ENCODE measurements at regions not wholly inside any gene's neighbourhood (a gene's known extent, or its start where the extent isn't known, plus 50 kb on each side); places are given as distances from the start of the nearest gene placed in this dataset.
A peak's percentile ranks its signal among the peaks of the same experiment; 100 is the strongest.

DNA sequence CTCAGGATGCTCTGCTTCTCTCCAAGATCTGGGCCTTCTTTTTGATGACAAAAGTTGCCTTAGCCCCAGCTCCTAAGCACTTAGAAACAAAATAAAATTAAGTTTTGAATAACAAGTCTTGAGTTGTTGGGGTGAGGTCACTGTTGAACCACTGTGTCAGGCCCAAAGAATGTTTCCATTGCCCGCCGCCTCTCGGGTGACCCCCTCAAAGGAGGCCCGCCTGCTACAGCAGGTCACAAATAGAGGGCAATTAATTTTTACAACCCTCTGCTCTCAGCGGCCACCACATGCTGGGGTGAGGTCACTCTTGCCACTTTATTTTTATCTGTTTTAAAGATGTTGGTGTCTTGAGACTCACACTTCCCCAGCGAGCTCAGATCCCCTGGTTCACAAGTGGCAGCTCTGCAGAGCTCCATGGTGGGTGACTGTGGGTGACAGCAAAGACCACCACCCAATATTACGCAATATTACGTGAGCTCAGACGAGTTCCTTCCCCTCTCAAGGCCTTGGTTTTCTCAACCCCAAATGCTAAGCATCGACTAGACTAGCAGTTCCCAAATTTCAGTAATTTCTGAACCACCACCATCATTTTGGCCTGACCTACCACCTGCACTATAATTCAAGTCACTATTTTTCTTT, 247.7 kb upstream of the PMEPA1 start:
- no peaks in the 10 kb centered on the region for H3K9me3 ChIP-seq (ENCODE audit: control insufficient read depth in 2 of 2, low read length in 2 of 2)
- H3K27ac ChIP-seq (ENCODE audit: insufficient read depth, low read length, poor library complexity, severe bottlenecking) = no peak overlapping the region
- Mint-ChIP-seq H3K36me3 (no peaks in the 10 kb centered on the region), H3K27ac (no peak overlapping the region), H3K9me3 (peaks cover 0 to 7% (median 0%) of the 10 kb centered on the region in 7 donors), H3K4me1 (no peaks in the 10 kb centered on the region), H3K4me3 (no peak overlapping the region), H3K27me3 (peaks cover 8% of the 10 kb centered on the region)
- ATAC-seq (ENCODE audit: low read depth in 2 of 2) = no peak
- no peaks in the 10 kb centered on the region for H3K27me3 ChIP-seq (ENCODE audit: control insufficient read depth, insufficient read depth, low read length)
- no peaks in the 10 kb centered on the region for H3K4me1 ChIP-seq (ENCODE audit: control insufficient read depth, insufficient read depth, low read length, poor library complexity, severe bottlenecking)
- no peaks in the 10 kb centered on the region for H3K36me3 ChIP-seq (ENCODE audit: control insufficient read depth, insufficient read depth, low read length)
- DNase-seq = no peak
- no peak overlapping the region for H3K4me3 ChIP-seq (ENCODE audit: low read depth, low read length)

GRCh38 chr20:57953638-57954037, 243.8 kb upstream of the PMEPA1 start:
- H3K27me3 ChIP-seq (ENCODE audit: control insufficient read depth, insufficient read depth, low read length) = no peaks in the 10 kb centered on the region
- Mint-ChIP-seq H3K4me3 (no peak overlapping the region), H3K4me1 (no peaks in the 10 kb centered on the region), H3K9me3 (peaks cover 0 to 7% (median 0%) of the 10 kb centered on the region in 7 donors), H3K36me3 (no peaks in the 10 kb centered on the region), H3K27ac (no peak overlapping the region), H3K27me3 (peaks cover 5% of the 10 kb centered on the region)
- H3K4me1 ChIP-seq (ENCODE audit: control insufficient read depth, insufficient read depth, low read length, poor library complexity, severe bottlenecking) = no peaks in the 10 kb centered on the region
- H3K36me3 ChIP-seq (ENCODE audit: control insufficient read depth, insufficient read depth, low read length) = no peaks in the 10 kb centered on the region
- no peak for DNase-seq
- ATAC-seq (ENCODE audit: low read depth in 2 of 2) = no peak
- H3K27ac ChIP-seq (ENCODE audit: insufficient read depth, low read length, poor library complexity, severe bottlenecking) = no peak overlapping the region
- H3K9me3 ChIP-seq (ENCODE audit: control insufficient read depth in 2 of 2, low read length in 2 of 2) = no peaks in the 10 kb centered on the region
- H3K4me3 ChIP-seq (ENCODE audit: low read depth, low read length) = no peak overlapping the region

- Mint-ChIP-seq H3K27me3 (peaks cover 5% of the 10 kb centered on the region), H3K9me3 (peaks cover 0 to 7% (median 0%) of the 10 kb centered on the region in 7 donors)
Measured at GRCh38 chr20:57952136-57952535, 242.3 kb upstream of the PMEPA1 start.

GRCh38 chr20:57951549-57951948, 241.7 kb upstream of the PMEPA1 start:
- Histone ChIP-seq H3K4me3 (ENCODE audit: low read depth, low read length) (no peak overlapping the region), H3K27ac (ENCODE audit: insufficient read depth, low read length, poor library complexity, severe bottlenecking) (no peak overlapping the region), H3K4me1 (ENCODE audit: control insufficient read depth, insufficient read depth, low read length, poor library complexity, severe bottlenecking) (no peaks in the 10 kb centered on the region), H3K27me3 (ENCODE audit: control insufficient read depth, insufficient read depth, low read length) (no peaks in the 10 kb centered on the region), H3K36me3 (ENCODE audit: control insufficient read depth, insufficient read depth, low read length) (no peaks in the 10 kb centered on the region), H3K9me3 (ENCODE audit: control insufficient read depth in 2 of 2, low read length in 2 of 2) (no peaks in the 10 kb centered on the region)
- ATAC-seq (ENCODE audit: low read depth in 2 of 2) (no peak), DNase-seq (no peak)
- H3K27ac Mint-ChIP-seq = no peak overlapping the region
- H3K4me3 Mint-ChIP-seq = no peak overlapping the region
- peaks cover 0 to 7% (median 0%) of the 10 kb centered on the region in 7 donors for H3K9me3 Mint-ChIP-seq
- H3K36me3 Mint-ChIP-seq = no peaks in the 10 kb centered on the region
- H3K27me3 Mint-ChIP-seq = peaks cover 5% of the 10 kb centered on the region
- no peaks in the 10 kb centered on the region for H3K4me1 Mint-ChIP-seq

More at GRCh38 chr20:57952136-57952535, 242.3 kb upstream of the PMEPA1 start:
- no peaks in the 10 kb centered on the region for H3K9me3 ChIP-seq (ENCODE audit: control insufficient read depth in 2 of 2, low read length in 2 of 2)
- Mint-ChIP-seq H3K36me3 (no peaks in the 10 kb centered on the region), H3K4me3 (no peak overlapping the region), H3K27ac (no peak overlapping the region), H3K4me1 (no peaks in the 10 kb centered on the region)
- no peak for DNase-seq
- no peak overlapping the region for H3K4me3 ChIP-seq (ENCODE audit: low read depth, low read length)
- no peak for ATAC-seq (ENCODE audit: low read depth in 2 of 2)
- no peaks in the 10 kb centered on the region for H3K4me1 ChIP-seq (ENCODE audit: control insufficient read depth, insufficient read depth, low read length, poor library complexity, severe bottlenecking)
- no peaks in the 10 kb centered on the region for H3K27me3 ChIP-seq (ENCODE audit: control insufficient read depth, insufficient read depth, low read length)
- no peak overlapping the region for H3K27ac ChIP-seq (ENCODE audit: insufficient read depth, low read length, poor library complexity, severe bottlenecking)
- H3K36me3 ChIP-seq (ENCODE audit: control insufficient read depth, insufficient read depth, low read length) = no peaks in the 10 kb centered on the region

- DNase-seq (no peak), ATAC-seq (ENCODE audit: low read depth in 2 of 2) (no peak)
- H3K4me3 ChIP-seq (ENCODE audit: low read depth, low read length) = no peak overlapping the region
- H3K27me3 ChIP-seq (ENCODE audit: control insufficient read depth, insufficient read depth, low read length) = no peaks in the 10 kb centered on the region
- no peaks in the 10 kb centered on the region for H3K36me3 ChIP-seq (ENCODE audit: control insufficient read depth, insufficient read depth, low read length)
- no peak overlapping the region for H3K27ac Mint-ChIP-seq
- H3K27ac ChIP-seq (ENCODE audit: insufficient read depth, low read length, poor library complexity, severe bottlenecking) = no peak overlapping the region
- peaks cover 0 to 7% (median 0%) of the 10 kb centered on the region in 7 donors for H3K9me3 Mint-ChIP-seq
- no peak overlapping the region for H3K4me3 Mint-ChIP-seq
- H3K27me3 Mint-ChIP-seq = peaks cover 3% of the 10 kb centered on the region
- H3K36me3 Mint-ChIP-seq = no peaks in the 10 kb centered on the region
- H3K9me3 ChIP-seq (ENCODE audit: control insufficient read depth in 2 of 2, low read length in 2 of 2) = no peaks in the 10 kb centered on the region
- no peaks in the 10 kb centered on the region for H3K4me1 ChIP-seq (ENCODE audit: control insufficient read depth, insufficient read depth, low read length, poor library complexity, severe bottlenecking)
- H3K4me1 Mint-ChIP-seq = no peaks in the 10 kb centered on the region
Measured at GRCh38 chr20:57950764-57951485, 241.1 kb upstream of the PMEPA1 start.

GRCh38 chr20:57948180-57948955, 238.6 kb upstream of the PMEPA1 start:
- no peaks in the 10 kb centered on the region for H3K36me3 Mint-ChIP-seq
- Histone ChIP-seq H3K27ac (ENCODE audit: insufficient read depth, low read length, poor library complexity, severe bottlenecking) (no peak overlapping the region), H3K4me1 (ENCODE audit: control insufficient read depth, insufficient read depth, low read length, poor library complexity, severe bottlenecking) (no peaks in the 10 kb centered on the region), H3K27me3 (ENCODE audit: control insufficient read depth, insufficient read depth, low read length) (no peaks in the 10 kb centered on the region), H3K36me3 (ENCODE audit: control insufficient read depth, insufficient read depth, low read length) (no peaks in the 10 kb centered on the region), H3K4me3 (ENCODE audit: low read depth, low read length) (no peak overlapping the region), H3K9me3 (ENCODE audit: control insufficient read depth in 2 of 2, low read length in 2 of 2) (no peaks in the 10 kb centered on the region)
- no peaks in the 10 kb centered on the region for H3K4me1 Mint-ChIP-seq
- H3K27ac Mint-ChIP-seq = peak overlapping the region in 1 of 3 donors; percentile 11
- no peaks in the 10 kb centered on the region for H3K27me3 Mint-ChIP-seq
- DNase-seq (no peak), ATAC-seq (ENCODE audit: low read depth in 2 of 2) (no peak)
- peaks cover 0 to 6% (median 0%) of the 10 kb centered on the region in 7 donors for H3K9me3 Mint-ChIP-seq
- H3K4me3 Mint-ChIP-seq = no peak overlapping the region

- Mint-ChIP-seq H3K4me3 (no peak overlapping the region), H3K27me3 (no peaks in the 10 kb centered on the region), H3K9me3 (peaks cover 0 to 6% (median 0%) of the 10 kb centered on the region in 7 donors), H3K4me1 (no peaks in the 10 kb centered on the region), H3K27ac (no peak overlapping the region), H3K36me3 (no peaks in the 10 kb centered on the region)
- Histone ChIP-seq H3K27me3 (ENCODE audit: control insufficient read depth, insufficient read depth, low read length) (no peaks in the 10 kb centered on the region), H3K4me1 (ENCODE audit: control insufficient read depth, insufficient read depth, low read length, poor library complexity, severe bottlenecking) (no peaks in the 10 kb centered on the region), H3K36me3 (ENCODE audit: control insufficient read depth, insufficient read depth, low read length) (no peaks in the 10 kb centered on the region), H3K27ac (ENCODE audit: insufficient read depth, low read length, poor library complexity, severe bottlenecking) (no peak overlapping the region), H3K4me3 (ENCODE audit: low read depth, low read length) (no peak overlapping the region), H3K9me3 (ENCODE audit: control insufficient read depth in 2 of 2, low read length in 2 of 2) (no peaks in the 10 kb centered on the region)
- no peak for ATAC-seq (ENCODE audit: low read depth in 2 of 2)
- no peak for DNase-seq
Measured at GRCh38 chr20:57947421-57948179, 237.8 kb upstream of the PMEPA1 start.

All from CD4-positive, CD25-positive, alpha-beta regulatory T cell (primary cell).